Fibroblast of the aortic adventitia (primary cell): ENCODE measurements at regions not wholly inside any gene's neighbourhood (a gene's known extent, or its start where the extent isn't known, plus 50 kb on each side); places are given as distances from the start of the nearest gene placed in this dataset.

ENCODE experiments used
- DNase-seq: peaks from one replicate; pipeline ENCODE4 v3.0.0-alpha.2; 2010; ENCODE audit warnings: low read depth
- H3K4me3 ChIP-seq: 2 replicates; pipeline ENCODE4 v1.5.1; 2011; ENCODE audit warnings: low read depth, mild to moderate bottlenecking, control low read depth, low read length, moderate library complexity
- CTCF ChIP-seq: IDR thresholded peaks from 2 replicates; pipeline ENCODE4 v1.5.1; 2011; ENCODE audit warnings: mild to moderate bottlenecking, low read length, control low read depth, inconsistent platforms; ENCODE audit not compliant: insufficient read depth

- no peak overlapping the region for H3K4me3 ChIP-seq
- TF ChIP-seq CTCF = no peak
- no peak for DNase-seq
Measured at GRCh38 chr7:131800531-131800930, 244.1 kb upstream of the PODXL start.

GRCh38 chr7:131800008-131800407 is 243.6 kb upstream of the PODXL start:
- no peak for TF ChIP-seq CTCF
- no peak for DNase-seq
- H3K4me3 ChIP-seq = no peak overlapping the region

GRCh38 chr7:131797841-131798240 is 241.4 kb upstream of the PODXL start:
- no peak overlapping the region for H3K4me3 ChIP-seq
- TF ChIP-seq CTCF = no peak
- no peak for DNase-seq

GRCh38 chr7:131795400-131795799 is 239.0 kb upstream of the PODXL start:
- DNase-seq = no peak
- TF ChIP-seq CTCF = no peak
- no peak overlapping the region for H3K4me3 ChIP-seq

GRCh38 chr7:131792311-131792710 is 235.9 kb upstream of the PODXL start:
- no peak overlapping the region for H3K4me3 ChIP-seq
- no peak for TF ChIP-seq CTCF
- DNase-seq = no peak

- no peak for TF ChIP-seq CTCF
- DNase-seq = no peak
- no peak overlapping the region for H3K4me3 ChIP-seq
Measured at GRCh38 chr7:131787101-131787500, 230.7 kb upstream of the PODXL start.

GRCh38 chr7:131786204-131786603 is 229.8 kb upstream of the PODXL start:
- H3K4me3 ChIP-seq = no peak overlapping the region
- DNase-seq = no peak
- no peak for TF ChIP-seq CTCF
